Endothelial cell of umbilical vein (primary cell): ENCODE measurements at regions not wholly inside any gene's neighbourhood (a gene's known extent, or its start where the extent isn't known, plus 50 kb on each side); places are given as distances from the start of the nearest gene placed in this dataset.

Source experiments
- BruUV-seq: library from RNA; stranded (reverse); fragments of 400-500 nt; replicated peaks from 2 replicates; lab custom pipeline; 2021; lab: Mats Ljungman, UMichigan
- CTCF ChIA-PET: fragments of 300-600, 350-600 bp; sonication (Branson Sonifier 250); formaldehyde crosslinking; loops from one replicate; lab custom pipeline; 2021; ENCODE audit warnings: antibody characterized with exemption, inconsistent platforms; lab: Charles Lee
- POLR2A ChIA-PET: fragments of 300-600, 350-600 bp; sonication (Branson Sonifier 250); formaldehyde crosslinking; loops from one replicate; lab custom pipeline; 2021; ENCODE audit warnings: antibody characterized with exemption, inconsistent platforms; lab: Charles Lee
- DNase-seq: peaks from one replicate; pipeline ENCODE4 v3.0.0-alpha.2; 2011; ENCODE audit warnings: low read depth, low spot score
- FAIRE-seq: peaks from 2 replicates; lab custom pipeline; 2011; peaks lifted over from hg19 to GRCh38; lab: Jason Lieb, UNC
- H2AFZ ChIP-seq: 2 replicates; pipeline ENCODE4 v1.6.0; 2012; ENCODE audit warnings: low read depth, low read length, control low read depth, inconsistent platforms
- H3K27ac ChIP-seq: 2 replicates; pipeline ENCODE4 v1.5.1; 2011; ENCODE audit warnings: low read depth, mild to moderate bottlenecking, control low read depth, low read length, moderate library complexity; ENCODE audit not compliant: insufficient read depth
- H3K27me3 ChIP-seq, 2 experiments: 2 replicates each; pipeline versions ENCODE4 v1.6.0 to v1.6.1; 2011; ENCODE audit warnings: low read length in 2 of 2, mixed read lengths in 1 of 2; ENCODE audit not compliant: control insufficient read depth in 2 of 2, insufficient read depth in 2 of 2
- H3K36me3 ChIP-seq, 2 experiments: 2 replicates in 1 of 2; 3 replicates in 1 of 2; pipeline ENCODE4 v1.5.1; 2011; ENCODE audit warnings: low read length in 2 of 2, mild to moderate bottlenecking in 1 of 2, moderate library complexity in 1 of 2; ENCODE audit not compliant: control insufficient read depth in 2 of 2, insufficient read depth in 2 of 2; ENCODE audit errors: extremely low read depth in 1 of 2
- H3K4me1 ChIP-seq: 3 replicates; pipeline ENCODE4 v1.5.1; 2011; ENCODE audit warnings: mild to moderate bottlenecking, low read length; ENCODE audit not compliant: control insufficient read depth, insufficient read depth; ENCODE audit errors: extremely low read depth
- H3K4me2 ChIP-seq: 2 replicates; pipeline ENCODE4 v1.6.1; 2011; ENCODE audit warnings: low read length, control low read depth, mixed read lengths; ENCODE audit not compliant: insufficient read depth
- H3K4me3 ChIP-seq, 3 experiments: fragments of 200-600 bp in 1 of 3; sonication (generic), shearing (Covaris generic) in 1 of 3; replicated peaks in 1 of 3; 2 replicates each; pipeline ENCODE4 v1.5.1; 2011 to 2016; ENCODE audit warnings: control low read depth in 3 of 3, low read length in 3 of 3, mild to moderate bottlenecking in 2 of 3, inconsistent platforms in 1 of 3, low read depth in 1 of 3, moderate library complexity in 1 of 3; ENCODE audit not compliant: insufficient read depth in 1 of 3
- H3K79me2 ChIP-seq: 2 replicates; pipeline ENCODE4 v1.6.0; 2012; ENCODE audit warnings: low read length, inconsistent platforms; ENCODE audit not compliant: control insufficient read depth, insufficient read depth
- H3K9ac ChIP-seq: replicated peaks from 2 replicates; pipeline ENCODE3; 2011; ENCODE audit warnings: low read length, control low read depth; ENCODE audit not compliant: insufficient read depth; ENCODE audit errors: extremely low read depth
- H3K9me1 ChIP-seq: replicated peaks from 3 replicates; pipeline ENCODE4 v1.6.0; 2011; ENCODE audit warnings: mild to moderate bottlenecking, low read length; ENCODE audit not compliant: control insufficient read depth, insufficient read depth; ENCODE audit errors: extremely low read depth
- H3K9me3 ChIP-seq: replicated peaks from 2 replicates; pipeline ENCODE4 v1.5.1; 2012; ENCODE audit warnings: low read length, inconsistent platforms; ENCODE audit not compliant: control insufficient read depth, insufficient read depth
- H4K20me1 ChIP-seq: replicated peaks from 2 replicates; pipeline ENCODE3; 2011; ENCODE audit warnings: mild to moderate bottlenecking, low read length; ENCODE audit not compliant: control insufficient read depth, insufficient read depth; ENCODE audit errors: extremely low read depth
- CTCF ChIP-seq, 2 donors: IDR thresholded peaks; 1 replicate in 1 of 2; 2 replicates in 1 of 2; pipeline ENCODE4 v1.5.1; 2011; ENCODE audit warnings: low read length in 2 of 2, mild to moderate bottlenecking in 2 of 2, moderate library complexity in 2 of 2, control low read depth in 1 of 2, inconsistent platforms in 1 of 2, low read depth in 1 of 2; ENCODE audit not compliant: insufficient read depth in 1 of 2; ENCODE audit errors: extremely low read depth in 1 of 2
- FOS ChIP-seq: IDR thresholded peaks from 2 replicates; pipeline ENCODE4 v1.6.1; 2011; ENCODE audit warnings: mild to moderate bottlenecking, low read length, moderate library complexity, borderline replicate concordance; ENCODE audit not compliant: insufficient read depth
- JUN ChIP-seq: IDR thresholded peaks from 2 replicates; pipeline ENCODE4 v1.6.1; 2011; ENCODE audit warnings: borderline replicate concordance, low read depth; ENCODE audit not compliant: insufficient read length, insufficient read depth
- dilution Hi-C: fragments of 300-500 bp; cut with MboI; formaldehyde crosslinking; loops from one replicate; pipeline ENCODE4 v1.15.0; 2019; ENCODE audit warnings: low sequenced_read_pairs; ENCODE audit not compliant: extremely low pct_ligation_motif_present
- intact Hi-C: fragments of 100-400 bp; cut with micrococcal nuclease; formaldehyde crosslinking; loops from one replicate; pipeline ENCODE4 v1.10.0; 2022

- Histone ChIP-seq H2AFZ (no peak overlapping the region), H3K27ac (no peak overlapping the region), H3K27me3 (peaks cover 16 to 28% of the 10 kb centered on the region in 2 experiments), H3K9me3 (no peaks in the 10 kb centered on the region), H3K9ac (no peak overlapping the region), H3K79me2 (no peaks in the 10 kb centered on the region), H4K20me1 (no peaks in the 10 kb centered on the region), H3K4me1 (no peaks in the 10 kb centered on the region), H3K4me2 (no peak overlapping the region), H3K4me3 (no peak overlapping the region), H3K36me3 (no peaks in the 10 kb centered on the region), H3K9me1 (no peaks in the 10 kb centered on the region)
- ChIA-PET CTCF (no interaction called here), POLR2A (no interaction called here)
- FAIRE-seq (no peak), DNase-seq (no peak)
- intact Hi-C loops (no loop called here), dilution Hi-C loops (no loop called here)
- no TSS peak for BruUV-seq
- TF ChIP-seq FOS = no peak
Observed at GRCh38 chr14:61854898-61855297, 92.7 kb downstream of the SNAPC1 start.

DNA sequence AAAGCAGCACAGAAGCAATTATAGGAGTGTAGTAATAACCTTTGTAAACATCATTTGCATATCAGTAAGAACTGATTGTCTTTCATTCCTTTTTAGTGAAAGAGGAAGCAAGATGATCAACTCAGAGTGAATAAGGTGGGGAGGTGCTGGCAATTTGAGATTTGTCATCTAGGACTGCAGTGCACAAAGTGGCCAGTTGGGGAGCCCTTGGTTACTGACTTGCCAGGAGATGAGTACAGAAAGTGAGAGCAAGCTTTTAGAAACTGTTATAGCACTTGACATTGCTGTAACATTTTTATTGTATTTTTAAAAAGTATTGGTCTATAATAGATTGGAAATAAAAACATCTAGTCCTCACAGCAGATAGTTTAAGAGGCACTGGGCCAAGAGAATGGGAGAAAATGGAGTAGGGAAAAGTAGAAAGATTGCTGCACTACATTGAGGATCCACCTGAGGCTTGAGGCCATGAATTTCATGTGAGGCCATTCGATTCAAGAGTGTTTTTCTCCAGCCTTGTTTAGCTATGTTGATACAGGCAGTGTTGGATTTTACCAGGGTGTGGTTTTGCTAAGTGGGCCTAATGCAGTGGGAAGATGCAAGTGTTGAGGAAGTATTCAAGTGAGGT, 98.2 kb downstream of the SNAPC1 start:
- no peak overlapping the region for H3K4me3 ChIP-seq
- no TSS peak for BruUV-seq
- H3K27me3 ChIP-seq = peaks cover 12 to 25% of the 10 kb centered on the region in 2 experiments
- no peak overlapping the region for H3K27ac ChIP-seq
- no peak overlapping the region for H2AFZ ChIP-seq
- H3K36me3 ChIP-seq = no peaks in the 10 kb centered on the region
- dilution Hi-C loops (no loop called here), intact Hi-C loops (no loop called here)
- ChIA-PET POLR2A (no interaction called here), CTCF (interaction anchor here (1.0 to 2.2 kb wide), 8 partner anchors 9 to 273 kb away, joined by 3 to 13 read pairs (median 4); no protein-coding TSS in a partner anchor)
- no peak overlapping the region for H3K9ac ChIP-seq
- no peaks in the 10 kb centered on the region for H3K9me3 ChIP-seq
- H4K20me1 ChIP-seq = no peaks in the 10 kb centered on the region
- peak; percentile 89 for FAIRE-seq
- no peak overlapping the region for H3K4me2 ChIP-seq
- DNase-seq = peak; percentile 55
- TF ChIP-seq CTCF (IDR thresholded peaks at IDR 0.05; ENCODE audit: extremely low read depth in 1 of 2, insufficient read depth in 1 of 2, low read depth in 1 of 2, low read length in 2 of 2) (peak; percentile 58 to 71), JUN (no peak)
- H3K4me1 ChIP-seq = no peaks in the 10 kb centered on the region
- no peaks in the 10 kb centered on the region for H3K79me2 ChIP-seq
- H3K9me1 ChIP-seq = no peaks in the 10 kb centered on the region
